ENCODE measurements at regions not wholly inside any gene's neighbourhood (a gene's known extent, or its start where the extent isn't known, plus 50 kb on each side); places are given as distances from the start of the nearest gene placed in this dataset.

- TF ChIP-seq CTCF (IDR thresholded peaks at IDR 0.05; ENCODE audit: extremely low read depth, missing control alignments), result no peak
- DNase-seq (ENCODE audit: low spot score), result no peak
Observed at GRCh38 chr6:159325476-159325875, 156.3 kb downstream of the FNDC1 start.

- TF ChIP-seq CTCF (IDR thresholded peaks at IDR 0.05; ENCODE audit: extremely low read depth, missing control alignments), result no peak
- DNase-seq (ENCODE audit: low spot score), result no peak
Observed at GRCh38 chr6:159324596-159324995, 155.4 kb downstream of the FNDC1 start.
